ENCODE measurements at regions not wholly inside any gene's neighbourhood (a gene's known extent, or its start where the extent isn't known, plus 50 kb on each side); places are given as distances from the start of the nearest gene placed in this dataset.

DNA sequence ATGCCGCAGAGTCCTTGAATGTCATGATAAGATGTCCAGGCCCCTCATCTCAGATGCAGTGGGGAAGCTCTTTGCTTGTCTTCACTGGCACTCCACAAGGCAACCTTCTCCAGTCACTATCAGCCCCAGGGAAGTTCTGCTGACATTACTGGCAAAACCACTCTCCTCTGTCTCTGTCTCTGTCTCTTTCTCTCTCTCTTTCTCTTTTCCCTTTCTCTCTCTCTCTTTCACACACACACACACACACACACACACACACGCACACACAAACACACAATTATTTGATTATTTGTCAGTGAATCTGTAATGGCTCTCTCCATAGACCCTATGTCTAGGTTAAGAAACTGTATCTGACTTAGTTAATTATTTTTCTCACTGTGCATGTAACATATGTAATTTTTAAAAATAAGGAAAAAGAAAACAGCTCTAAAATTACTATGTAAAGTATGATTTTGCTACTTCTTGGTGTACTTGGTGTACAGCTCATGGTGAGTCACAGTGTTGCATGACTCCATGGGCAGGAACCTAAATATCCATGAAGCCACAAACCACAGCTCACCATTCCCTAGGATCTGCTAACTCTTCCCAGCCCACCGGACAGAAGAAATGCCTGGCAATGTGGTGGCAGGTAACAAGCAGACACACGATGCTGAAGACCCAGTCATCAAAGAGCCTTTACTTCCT lies 594.9 kb upstream of the ID2 start:
- ChIA-PET POLR2A (interaction anchor here (0.7 to 1.5 kb wide), 6 partner anchors 38 to 601 kb away, joined by 3 to 23 read pairs (median 4); partner anchors contain the start of gene ID2), CTCF (interaction anchor here (1.4 to 2.8 kb wide), 2 partner anchors 10 to 659 kb away, joined by 6 to 8 read pairs; no protein-coding TSS in a partner anchor)
- peak; percentile 93 for DNase-seq (ENCODE audit: low read depth, low spot score)
- H3K4me3 ChIP-seq (ENCODE audit: low read depth, low read length) = peak overlapping the region; percentile 25; the same call in 1 of the 2 replicates
- TF ChIP-seq, protein P1, sequence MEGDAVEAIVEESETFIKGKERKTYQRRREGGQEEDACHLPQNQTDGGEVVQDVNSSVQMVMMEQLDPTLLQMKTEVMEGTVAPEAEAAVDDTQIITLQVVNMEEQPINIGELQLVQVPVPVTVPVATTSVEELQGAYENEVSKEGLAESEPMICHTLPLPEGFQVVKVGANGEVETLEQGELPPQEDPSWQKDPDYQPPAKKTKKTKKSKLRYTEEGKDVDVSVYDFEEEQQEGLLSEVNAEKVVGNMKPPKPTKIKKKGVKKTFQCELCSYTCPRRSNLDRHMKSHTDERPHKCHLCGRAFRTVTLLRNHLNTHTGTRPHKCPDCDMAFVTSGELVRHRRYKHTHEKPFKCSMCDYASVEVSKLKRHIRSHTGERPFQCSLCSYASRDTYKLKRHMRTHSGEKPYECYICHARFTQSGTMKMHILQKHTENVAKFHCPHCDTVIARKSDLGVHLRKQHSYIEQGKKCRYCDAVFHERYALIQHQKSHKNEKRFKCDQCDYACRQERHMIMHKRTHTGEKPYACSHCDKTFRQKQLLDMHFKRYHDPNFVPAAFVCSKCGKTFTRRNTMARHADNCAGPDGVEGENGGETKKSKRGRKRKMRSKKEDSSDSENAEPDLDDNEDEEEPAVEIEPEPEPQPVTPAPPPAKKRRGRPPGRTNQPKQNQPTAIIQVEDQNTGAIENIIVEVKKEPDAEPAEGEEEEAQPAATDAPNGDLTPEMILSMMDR (IDR thresholded peaks at IDR 0.05; ENCODE audit: insufficient read depth, low read length, missing control alignments) = no peak

DNA sequence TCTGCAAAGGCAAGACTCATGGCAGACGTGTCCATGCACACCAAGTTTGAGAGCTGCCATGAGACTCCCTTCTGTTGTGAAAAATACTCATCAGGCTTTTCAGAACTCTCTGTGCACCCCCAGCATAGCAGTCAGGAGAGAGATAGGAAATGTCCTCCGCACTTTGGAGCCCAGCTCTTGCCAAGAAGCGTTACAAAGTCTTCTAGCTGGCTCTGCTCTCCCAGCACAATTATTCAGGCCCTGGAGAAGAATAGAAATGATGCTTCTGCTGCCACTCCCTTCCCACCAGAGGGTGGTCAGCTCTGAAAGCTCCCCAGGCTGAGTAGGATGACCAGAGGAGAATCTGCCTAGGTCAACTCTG lies 594.4 kb upstream of the ID2 start:
- ChIA-PET CTCF (interaction anchor here (1.4 to 2.8 kb wide), 2 partner anchors 9 to 660 kb away, joined by 6 to 8 read pairs; no protein-coding TSS in a partner anchor), POLR2A (interaction anchor here (0.7 to 1.5 kb wide), 5 partner anchors 57 to 601 kb away, joined by 3 to 23 read pairs (median 3); partner anchors contain the start of gene ID2)
- no peak for DNase-seq (ENCODE audit: low read depth, low spot score)
- peak overlapping the region; percentile 25; the same call in 1 of the 2 replicates for H3K4me3 ChIP-seq (ENCODE audit: low read depth, low read length)
- TF ChIP-seq, protein P1 (IDR thresholded peaks at IDR 0.05; ENCODE audit: insufficient read depth, low read length, missing control alignments) = no peak

DNA sequence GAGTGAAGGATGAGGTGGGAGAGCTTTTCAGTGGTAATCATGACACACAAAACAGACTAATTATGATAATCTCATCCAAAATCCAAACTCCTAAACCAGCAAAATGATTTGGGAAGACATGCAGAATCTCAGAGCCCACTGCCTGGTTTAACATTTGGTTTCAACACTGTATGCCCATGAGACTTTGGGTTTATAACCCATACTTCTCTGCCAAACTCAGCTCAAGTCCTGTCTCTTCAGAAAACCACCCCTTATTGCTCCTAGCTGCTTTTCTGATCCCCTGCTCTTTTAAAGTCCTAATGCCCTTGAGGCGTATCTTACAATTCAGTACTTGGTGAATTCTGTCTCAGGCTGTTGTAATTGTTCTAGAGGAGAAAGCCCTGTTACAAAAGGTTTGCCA lies 593.0 kb upstream of the ID2 start:
- ChIA-PET POLR2A (interaction anchor here (1.2 kb wide), 1 partner anchor 593 kb away, joined by 5 read pairs; the partner anchor contains the start of gene ID2), CTCF (no interaction called here)
- no peak overlapping the region for H3K4me3 ChIP-seq (ENCODE audit: low read depth, low read length)
- TF ChIP-seq, protein P1 (IDR thresholded peaks at IDR 0.05; ENCODE audit: insufficient read depth, low read length, missing control alignments) = no peak
- DNase-seq (ENCODE audit: low read depth, low spot score) = no peak

DNA sequence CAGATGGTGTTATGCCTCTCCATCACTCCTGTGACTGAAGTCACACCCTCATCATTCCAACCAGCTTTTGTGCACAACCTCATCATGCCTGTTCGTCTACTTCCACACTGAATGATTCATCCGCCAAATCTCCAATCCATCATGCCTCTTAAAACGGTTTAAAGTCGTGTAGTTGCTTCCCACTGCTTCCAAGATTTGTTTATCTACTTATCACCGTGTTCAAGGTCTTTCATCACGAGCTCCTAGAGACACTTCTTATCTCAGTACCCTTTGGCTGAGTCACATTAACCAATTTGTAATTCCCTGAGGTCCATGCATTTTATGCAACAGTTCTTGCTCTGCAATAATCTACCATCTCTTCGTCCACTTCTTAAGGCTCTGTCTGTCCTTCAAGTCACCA lies 592.3 kb upstream of the ID2 start:
- ChIA-PET POLR2A (interaction anchor here (1.2 kb wide), 1 partner anchor 592 kb away, joined by 5 read pairs; the partner anchor contains the start of gene ID2), CTCF (no interaction called here)
- DNase-seq (ENCODE audit: low read depth, low spot score) = peak; percentile 40
- no peak overlapping the region for H3K4me3 ChIP-seq (ENCODE audit: low read depth, low read length)
- TF ChIP-seq, protein P1 (IDR thresholded peaks at IDR 0.05; ENCODE audit: insufficient read depth, low read length, missing control alignments) = no peak

DNA sequence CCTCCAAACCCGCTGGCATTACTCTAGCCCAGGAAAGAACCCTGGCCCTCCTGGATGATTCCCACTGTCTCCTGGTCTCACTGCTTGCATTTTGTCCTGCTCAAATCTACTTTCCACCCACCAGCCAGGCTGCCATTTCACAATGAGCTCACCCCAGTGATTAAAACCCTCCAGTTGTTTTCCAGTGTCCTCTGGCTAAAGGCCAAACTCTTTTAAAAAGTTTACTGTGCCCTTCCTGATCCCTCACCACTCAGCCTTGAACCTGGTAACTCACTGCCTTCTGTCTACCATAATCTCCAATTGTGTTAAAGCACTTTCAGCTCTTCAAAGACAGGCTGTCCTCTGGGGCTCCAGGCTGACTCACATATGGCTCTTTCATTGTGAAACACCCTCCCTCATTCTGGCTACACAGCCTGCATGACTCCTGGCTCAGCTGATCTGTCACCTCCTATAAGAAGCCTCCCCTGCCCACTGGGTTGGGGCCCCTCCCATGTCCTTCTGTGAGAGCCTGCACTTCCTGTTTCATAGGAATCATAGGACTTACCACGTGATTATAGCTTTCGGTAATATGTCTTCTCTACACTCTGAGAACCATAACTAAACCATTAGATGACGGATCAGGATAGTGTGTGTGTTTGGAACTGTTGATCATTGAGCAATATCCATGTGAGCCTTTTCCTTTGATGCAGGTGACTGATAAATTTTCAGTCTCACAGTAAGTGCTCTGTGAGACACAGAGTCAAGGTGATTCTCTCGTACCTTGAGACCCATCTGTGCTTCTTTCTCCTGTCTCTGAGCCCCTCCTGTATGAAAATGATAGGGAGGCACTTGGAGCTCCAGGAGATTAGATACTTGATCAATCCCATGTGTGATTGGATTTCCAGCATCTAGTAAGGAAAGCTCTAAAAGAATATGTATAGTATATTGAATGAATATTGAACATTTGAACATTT lies 590.8 kb upstream of the ID2 start:
- POLR2A ChIA-PET = interaction anchor here (1.1 kb wide), 1 partner anchor 591 kb away, joined by 6 read pairs; the partner anchor contains the start of gene ID2
- DNase-seq (ENCODE audit: low read depth, low spot score) = peak; percentile 61
- CTCF ChIA-PET = no interaction called here
- TF ChIP-seq, protein P1 (IDR thresholded peaks at IDR 0.05; ENCODE audit: insufficient read depth, low read length, missing control alignments) = no peak
- H3K4me3 ChIP-seq (ENCODE audit: low read depth, low read length) = no peak overlapping the region
